ENCODE measurements at regions not wholly inside any gene's neighbourhood (a gene's known extent, or its start where the extent isn't known, plus 50 kb on each side); places are given as distances from the start of the nearest gene placed in this dataset.

- DNase-seq (ENCODE audit: low spot score), result no peak
- no peak for TF ChIP-seq CTCF (IDR thresholded peaks at IDR 0.05; ENCODE audit: unreplicated experiment)
Measured at GRCh38 chr13:90564096-90564495, 783.4 kb upstream of the MIR17HG start.

GRCh38 chr13:90564566-90564965, 782.9 kb upstream of the MIR17HG start:
- TF ChIP-seq CTCF (IDR thresholded peaks at IDR 0.05; ENCODE audit: unreplicated experiment), result no peak
- H3K27me3 Mint-ChIP-seq (ENCODE audit: unreplicated experiment), result no peaks in the 10 kb centered on the region
- H3K27ac Mint-ChIP-seq (ENCODE audit: unreplicated experiment), result no peak overlapping the region
- no peaks in the 10 kb centered on the region for H3K36me3 Mint-ChIP-seq (ENCODE audit: low read depth, unreplicated experiment)
- no peaks in the 10 kb centered on the region for H3K4me1 Mint-ChIP-seq (ENCODE audit: unreplicated experiment)
- H3K4me3 Mint-ChIP-seq (ENCODE audit: unreplicated experiment), result no peak overlapping the region
- H3K9me3 Mint-ChIP-seq (ENCODE audit: unreplicated experiment), result no peaks in the 10 kb centered on the region
- DNase-seq (ENCODE audit: low spot score), result no peak

More at GRCh38 chr13:90564096-90564495, 783.4 kb upstream of the MIR17HG start:
- no peak overlapping the region for H3K27ac Mint-ChIP-seq (ENCODE audit: unreplicated experiment)
- no peaks in the 10 kb centered on the region for H3K9me3 Mint-ChIP-seq (ENCODE audit: unreplicated experiment)
- H3K27me3 Mint-ChIP-seq (ENCODE audit: unreplicated experiment), result no peaks in the 10 kb centered on the region
- H3K4me3 Mint-ChIP-seq (ENCODE audit: unreplicated experiment), result no peak overlapping the region
- H3K4me1 Mint-ChIP-seq (ENCODE audit: unreplicated experiment), result no peaks in the 10 kb centered on the region
- no peaks in the 10 kb centered on the region for H3K36me3 Mint-ChIP-seq (ENCODE audit: low read depth, unreplicated experiment)

GRCh38 chr13:90565985-90566713, 781.3 kb upstream of the MIR17HG start:
- DNase-seq (ENCODE audit: low spot score), result no peak
- Mint-ChIP-seq H3K4me1 (ENCODE audit: unreplicated experiment) (no peaks in the 10 kb centered on the region), H3K36me3 (ENCODE audit: low read depth, unreplicated experiment) (no peaks in the 10 kb centered on the region), H3K27me3 (ENCODE audit: unreplicated experiment) (no peaks in the 10 kb centered on the region), H3K27ac (ENCODE audit: unreplicated experiment) (no peak overlapping the region), H3K4me3 (ENCODE audit: unreplicated experiment) (no peak overlapping the region), H3K9me3 (ENCODE audit: unreplicated experiment) (no peaks in the 10 kb centered on the region)
- TF ChIP-seq CTCF (IDR thresholded peaks at IDR 0.05; ENCODE audit: unreplicated experiment), result no peak

GRCh38 chr13:90568165-90568564, 779.3 kb upstream of the MIR17HG start:
- Mint-ChIP-seq H3K4me1 (ENCODE audit: unreplicated experiment) (no peaks in the 10 kb centered on the region), H3K27me3 (ENCODE audit: unreplicated experiment) (no peaks in the 10 kb centered on the region), H3K36me3 (ENCODE audit: low read depth, unreplicated experiment) (no peaks in the 10 kb centered on the region), H3K27ac (ENCODE audit: unreplicated experiment) (no peak overlapping the region), H3K4me3 (ENCODE audit: unreplicated experiment) (no peak overlapping the region), H3K9me3 (ENCODE audit: unreplicated experiment) (no peaks in the 10 kb centered on the region)
- no peak for DNase-seq (ENCODE audit: low spot score)
- TF ChIP-seq CTCF (IDR thresholded peaks at IDR 0.05; ENCODE audit: unreplicated experiment), result no peak

GRCh38 chr13:90576067-90576466, 771.4 kb upstream of the MIR17HG start:
- no peak for DNase-seq (ENCODE audit: low spot score)
- Mint-ChIP-seq H3K4me3 (ENCODE audit: unreplicated experiment) (no peak overlapping the region), H3K9me3 (ENCODE audit: unreplicated experiment) (no peaks in the 10 kb centered on the region), H3K36me3 (ENCODE audit: low read depth, unreplicated experiment) (no peaks in the 10 kb centered on the region), H3K27ac (ENCODE audit: unreplicated experiment) (no peak overlapping the region), H3K4me1 (ENCODE audit: unreplicated experiment) (no peaks in the 10 kb centered on the region), H3K27me3 (ENCODE audit: unreplicated experiment) (no peaks in the 10 kb centered on the region)
- TF ChIP-seq CTCF (IDR thresholded peaks at IDR 0.05; ENCODE audit: unreplicated experiment), result no peak
